Left hindlimb (tissue), 1 donor: ENCODE measurements at regions not wholly inside any gene's neighbourhood (a gene's known extent, or its start where the extent isn't known, plus 50 kb on each side); places are given as distances from the start of the nearest gene placed in this dataset.

Experiments
- DNase-seq: peaks from one replicate; pipeline ENCODE4 v3.0.0-alpha.2; 2018

DNA sequence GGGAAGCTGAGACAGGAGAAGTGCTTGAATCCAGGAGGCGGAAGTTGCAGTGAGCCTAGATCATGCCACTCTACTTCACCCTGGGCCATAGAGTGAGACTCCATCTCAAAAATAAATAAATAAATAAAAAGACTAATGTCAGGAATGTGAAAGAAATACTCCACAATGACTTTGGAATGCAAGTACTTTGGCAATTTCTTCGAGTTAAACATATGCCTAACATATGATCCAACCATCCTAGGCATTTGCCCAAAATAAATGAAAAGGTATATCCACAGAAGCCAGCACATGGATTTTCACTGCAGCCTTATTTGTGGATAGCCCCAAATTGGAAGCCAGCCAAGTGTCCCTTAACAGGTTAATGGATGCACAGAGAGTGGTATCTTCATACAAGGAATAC, 357.9 kb upstream of the TMEM132C start:
- no peak for DNase-seq

- no peak for DNase-seq
Observed at GRCh38 chr12:127911291-127911690, 355.7 kb upstream of the TMEM132C start.

DNA sequence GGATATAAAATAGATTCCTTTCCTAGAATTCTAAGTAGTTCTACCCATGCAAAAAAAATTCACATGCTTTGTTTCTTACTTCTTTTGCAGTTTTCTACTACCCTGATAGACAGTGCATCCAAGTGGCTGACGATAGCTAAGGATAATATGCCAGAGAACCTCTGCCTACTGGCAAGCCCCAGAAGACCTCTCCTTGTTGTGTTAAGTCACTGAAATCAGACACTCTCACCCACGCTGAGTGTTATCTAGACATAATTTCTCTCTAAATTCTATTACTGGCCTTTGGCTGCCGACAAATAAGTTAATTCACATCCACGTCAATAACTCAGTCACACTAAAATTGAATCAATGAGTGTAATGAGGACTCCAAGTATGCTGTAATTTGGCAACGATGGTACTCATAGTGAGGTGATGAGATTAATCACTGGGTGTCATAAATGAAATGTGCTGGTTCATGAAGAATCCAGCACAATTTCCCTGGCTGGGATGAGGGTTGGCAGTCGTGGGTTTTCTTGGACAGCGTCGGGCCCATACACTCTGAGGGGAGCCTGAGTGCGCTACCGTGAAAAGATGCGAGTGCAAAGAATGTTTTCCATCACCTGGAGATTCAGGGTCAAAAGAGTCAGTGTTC, 354.8 kb upstream of the TMEM132C start:
- no peak for DNase-seq

GRCh38 chr12:127923501-127923900, 343.5 kb upstream of the TMEM132C start:
- DNase-seq = no peak

DNA sequence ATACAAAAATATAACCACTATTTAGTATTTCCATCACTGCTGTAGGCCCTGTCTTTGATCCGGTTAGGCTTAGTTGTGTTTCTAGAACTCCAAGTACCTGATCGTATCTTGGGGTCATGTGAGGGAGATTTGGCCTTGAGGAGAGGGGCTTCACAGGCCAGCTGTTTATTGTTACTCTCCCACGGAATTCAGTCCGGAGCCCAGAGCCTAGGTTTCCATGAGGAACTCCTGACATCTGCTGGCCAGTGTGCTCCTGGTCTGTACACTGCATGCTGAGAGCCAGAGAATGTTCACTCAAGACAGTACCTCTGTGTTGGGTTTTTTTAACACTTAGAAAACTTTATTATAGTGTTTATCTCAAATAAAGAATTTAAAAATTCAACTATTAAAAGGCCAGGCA, 341.0 kb upstream of the TMEM132C start:
- DNase-seq = peak; percentile 58

GRCh38 chr12:127928178-127928577, 338.8 kb upstream of the TMEM132C start:
- DNase-seq = no peak

- DNase-seq = no peak
Observed at GRCh38 chr12:127928615-127929571, 338.1 kb upstream of the TMEM132C start.

GRCh38 chr12:127930122-127930521, 336.8 kb upstream of the TMEM132C start:
- DNase-seq = no peak

GRCh38 chr12:127934409-127934808, 332.6 kb upstream of the TMEM132C start:
- no peak for DNase-seq

DNA sequence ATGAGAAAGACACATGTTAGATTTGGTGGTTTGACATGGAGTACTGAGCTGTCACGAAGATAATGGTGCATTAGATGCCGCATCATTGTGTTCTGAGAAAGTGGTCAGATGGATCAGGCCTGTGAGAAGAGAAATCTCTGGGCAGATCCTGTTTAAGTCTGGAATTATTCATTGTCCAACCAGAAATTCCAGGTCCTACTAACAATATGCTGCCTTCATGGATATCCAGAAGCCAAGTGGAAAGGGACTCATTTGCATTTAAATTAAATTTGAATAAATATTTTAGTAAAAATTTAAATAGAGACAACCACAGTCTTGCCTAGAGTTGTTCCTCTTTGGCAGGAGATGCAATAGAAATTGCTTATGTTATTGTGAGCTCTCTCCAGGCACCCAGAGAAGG, 330.5 kb upstream of the TMEM132C start:
- no peak for DNase-seq

GRCh38 chr12:127941332-127941731, 325.6 kb upstream of the TMEM132C start:
- DNase-seq = no peak

DNA sequence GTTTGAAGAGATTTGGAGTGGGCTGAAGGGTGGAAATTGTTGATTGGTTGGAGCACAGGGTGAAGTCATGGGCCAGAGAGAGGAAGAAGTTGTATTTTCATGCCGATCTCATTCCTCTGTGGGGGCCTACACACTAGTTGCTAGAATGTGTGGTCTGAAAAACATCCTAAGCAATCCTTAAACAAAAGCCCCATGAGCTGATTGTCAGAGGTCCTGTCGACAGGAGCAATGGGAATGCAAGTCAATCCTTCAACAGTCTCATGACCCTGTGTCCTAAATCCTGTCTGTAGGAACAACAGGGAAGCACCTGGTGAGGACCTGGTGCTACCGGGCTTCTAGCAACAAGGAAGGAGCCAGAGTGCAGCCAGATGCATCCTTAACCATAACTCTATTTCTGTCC, 324.0 kb upstream of the TMEM132C start:
- no peak for DNase-seq

DNA sequence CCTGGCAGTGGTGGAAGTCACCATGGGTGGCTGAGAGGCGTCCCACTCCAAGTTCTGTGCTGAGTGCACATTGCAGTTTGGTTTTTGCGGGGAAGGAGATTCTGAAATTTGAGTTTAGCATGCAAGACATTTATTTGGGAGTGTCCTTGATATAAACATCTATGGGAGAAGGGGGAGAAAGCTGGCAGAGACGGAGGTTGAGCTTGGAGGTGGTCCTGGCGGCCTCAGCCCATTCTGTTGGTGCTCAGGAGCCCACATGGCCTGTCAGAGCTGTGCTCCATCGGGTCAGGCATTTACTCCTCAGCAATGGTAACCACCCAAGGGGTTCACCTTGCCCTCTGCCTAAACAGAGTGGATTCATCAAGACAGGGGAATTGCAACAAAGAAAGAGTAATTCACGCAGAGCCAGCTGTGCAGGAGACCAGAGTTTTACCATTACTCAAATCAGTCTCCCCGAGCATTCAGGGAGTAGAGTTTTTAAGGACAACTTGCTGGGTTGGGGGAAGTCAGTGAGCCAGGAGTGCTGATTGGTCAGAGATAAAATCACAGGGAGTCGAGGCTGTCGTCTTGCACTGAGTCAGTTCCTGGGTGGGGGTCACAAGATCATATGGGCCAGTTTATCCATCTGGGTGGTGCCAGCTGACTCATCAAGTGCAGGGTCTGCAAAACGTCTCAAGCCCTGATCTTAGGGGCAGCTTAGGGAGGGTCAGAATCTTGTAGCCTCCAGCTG, 323.3 kb upstream of the TMEM132C start:
- no peak for DNase-seq

GRCh38 chr12:127944211-127944899, 322.6 kb upstream of the TMEM132C start:
- DNase-seq = no peak

DNA sequence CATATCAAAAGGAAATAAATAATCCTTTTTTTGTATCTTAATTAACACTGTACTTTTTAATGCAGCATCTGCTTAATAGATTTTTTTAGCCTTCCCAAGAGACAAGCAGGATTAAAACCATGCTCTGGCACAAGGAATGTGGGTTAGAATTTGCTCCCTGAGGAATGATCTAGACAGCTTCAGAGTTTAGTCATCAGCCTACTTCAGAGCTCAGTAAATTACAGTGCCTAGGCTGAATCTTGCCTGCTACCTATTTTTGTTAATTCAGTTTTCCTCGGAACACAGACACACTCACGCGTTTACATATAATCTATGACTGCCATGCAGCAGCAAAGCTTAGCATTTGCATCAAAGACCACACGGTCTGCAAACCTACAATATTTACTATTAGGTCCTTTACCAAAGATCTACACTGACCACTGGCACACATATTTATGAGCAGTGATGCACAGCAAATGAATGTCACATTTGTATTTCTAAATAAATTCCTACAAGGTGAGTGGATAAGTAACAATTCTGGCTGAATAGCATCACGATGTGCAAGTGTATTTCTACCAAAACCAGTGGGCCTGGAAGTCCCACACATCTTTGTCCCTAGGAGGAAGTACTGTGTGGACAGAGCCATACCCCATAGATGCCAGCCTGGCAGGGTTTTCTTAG, 309.8 kb upstream of the TMEM132C start:
- DNase-seq = no peak

DNA sequence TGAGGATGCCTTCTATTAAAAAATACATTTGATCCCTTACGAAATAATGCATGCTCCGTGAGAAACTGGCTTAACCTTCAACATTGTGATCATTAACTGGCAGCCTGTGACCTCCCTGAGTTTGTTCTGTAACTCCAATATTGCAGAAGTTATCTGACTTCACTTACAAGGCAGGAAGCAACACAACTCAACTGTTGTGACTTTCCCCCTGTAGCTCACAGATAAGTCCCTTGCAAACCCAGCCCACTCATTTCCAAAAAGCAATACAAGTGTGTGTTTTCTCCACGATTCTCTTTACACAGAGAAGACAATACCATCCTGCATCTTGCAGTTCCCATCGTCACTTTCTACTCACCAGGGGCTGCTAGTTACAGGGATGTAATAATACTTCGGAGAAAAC, 304.7 kb upstream of the TMEM132C start:
- no peak for DNase-seq

- DNase-seq = no peak
Observed at GRCh38 chr12:127963933-127964332, 303.0 kb upstream of the TMEM132C start.

- DNase-seq = no peak
Observed at GRCh38 chr12:127964717-127965116, 302.3 kb upstream of the TMEM132C start.

DNA sequence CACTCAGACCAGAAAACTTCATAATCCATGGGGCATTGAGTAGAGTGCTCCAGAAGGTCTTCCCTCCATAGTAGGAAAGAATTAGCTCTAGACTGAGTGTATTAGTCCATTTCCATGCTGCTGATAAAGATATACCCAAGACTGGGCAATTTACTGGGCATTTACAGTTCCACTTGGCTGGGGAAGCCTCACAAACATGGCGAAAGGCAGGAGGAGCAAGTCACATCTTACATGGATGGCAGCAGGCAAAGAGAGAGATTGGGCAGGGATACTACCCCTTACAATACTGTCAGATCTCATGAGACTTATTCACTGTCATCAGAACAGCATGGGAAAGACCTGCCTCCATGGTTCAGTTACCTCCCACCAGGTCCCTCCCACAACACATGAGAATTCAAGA, 300.6 kb upstream of the TMEM132C start:
- no peak for DNase-seq

- DNase-seq = no peak
Observed at GRCh38 chr12:127970491-127970890, 296.5 kb upstream of the TMEM132C start.

DNA sequence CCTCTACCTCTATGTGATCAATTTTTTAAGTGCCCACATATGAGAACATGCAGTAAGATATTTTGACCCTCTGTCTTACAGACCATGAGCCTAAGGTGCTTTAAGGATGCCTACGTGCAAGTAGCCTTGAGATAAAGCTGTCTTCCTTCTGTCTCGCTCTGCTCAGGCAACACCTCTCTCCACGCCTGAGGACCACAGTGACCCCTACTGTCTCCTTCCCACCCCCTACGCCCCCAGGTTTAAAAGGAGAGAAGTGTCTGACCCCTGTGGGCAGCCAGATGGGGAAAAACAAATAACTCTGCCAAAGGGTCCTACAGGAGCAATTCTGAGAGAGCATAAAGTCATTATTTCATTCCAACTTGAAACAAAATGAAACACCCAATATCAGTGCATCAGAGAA, 286.4 kb upstream of the TMEM132C start:
- DNase-seq = no peak

DNA sequence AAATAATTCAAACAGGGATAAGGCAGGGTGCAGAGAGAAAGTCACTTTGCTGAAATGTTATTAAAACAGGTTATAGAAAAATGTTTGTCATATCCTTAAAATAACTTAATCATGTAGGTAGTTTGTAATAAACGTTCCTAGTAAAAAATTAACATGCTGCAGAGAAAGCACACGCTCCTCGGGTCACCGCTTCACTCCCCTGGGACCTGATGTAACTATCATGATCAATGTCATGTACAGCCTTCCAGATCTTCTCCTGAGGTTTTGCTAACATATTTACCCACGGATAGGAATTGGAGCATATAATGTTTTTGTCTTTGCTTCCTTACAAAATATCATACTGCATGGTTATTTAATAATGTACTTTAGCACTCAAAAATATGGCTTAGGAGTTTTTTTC, 285.1 kb upstream of the TMEM132C start:
- DNase-seq = no peak
